Stimulated activated CD4-positive, alpha-beta T cell treated with anti-CD3 and anti-CD28 coated beads, Interleukin-4, amount 100 ng/mL, for 4 hours (primary cell): ENCODE measurements at regions not wholly inside any gene's neighbourhood (a gene's known extent, or its start where the extent isn't known, plus 50 kb on each side); places are given as distances from the start of the nearest gene placed in this dataset.
"Not testable (repeated sequence)": the region's sequence is repeated elsewhere in the genome, so short reads cannot be mapped to it uniquely, and the experiment has no call there.

Experiments
- DNase-seq, 2 experiments: peaks; one replicate each; pipeline ENCODE4 v3.0.0-alpha.2; 2020

DNA sequence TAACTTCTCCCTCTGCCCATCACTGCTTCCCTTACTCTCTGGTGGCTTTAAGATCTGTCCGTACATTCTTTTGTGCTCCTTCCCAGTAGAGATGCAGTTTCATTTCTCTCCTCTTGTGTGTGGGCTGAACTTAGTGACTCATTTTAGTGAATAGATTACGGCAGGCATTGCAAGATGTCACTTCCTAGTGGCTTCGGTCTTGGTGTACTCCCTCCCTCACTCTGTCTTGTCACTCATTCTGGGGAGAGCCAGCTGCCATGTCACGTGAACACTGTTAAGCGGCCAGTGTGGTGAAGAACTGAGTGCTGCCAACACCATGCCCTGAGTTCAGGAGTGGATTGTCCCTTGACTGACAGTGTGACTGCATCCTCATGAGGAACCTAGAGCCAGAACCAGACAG lies 115.9 kb downstream of the OTOR start:
- no peak for DNase-seq

DNA sequence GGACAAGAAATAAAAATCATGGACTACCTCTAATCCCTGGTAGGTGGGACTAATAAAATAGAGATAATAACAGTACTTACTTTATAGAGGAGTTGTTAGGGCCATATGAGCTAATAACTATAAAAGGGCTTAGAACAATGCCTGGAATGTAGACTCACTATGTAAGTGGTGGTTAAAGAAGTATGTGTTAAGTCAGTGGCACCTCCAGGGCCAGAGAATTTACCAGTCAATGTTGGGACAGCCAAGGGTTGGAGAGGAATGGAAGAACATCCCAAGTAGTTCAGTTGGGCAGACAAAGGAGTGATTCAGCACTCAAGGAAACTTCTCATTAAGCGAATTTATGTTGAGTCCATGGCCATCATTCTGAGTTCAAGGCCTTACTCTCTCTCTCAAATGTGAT lies 116.8 kb downstream of the OTOR start:
- DNase-seq: no peak

GRCh38 chr20:16865406-16865805 lies 117.2 kb downstream of the OTOR start:
- DNase-seq: no peak

DNA sequence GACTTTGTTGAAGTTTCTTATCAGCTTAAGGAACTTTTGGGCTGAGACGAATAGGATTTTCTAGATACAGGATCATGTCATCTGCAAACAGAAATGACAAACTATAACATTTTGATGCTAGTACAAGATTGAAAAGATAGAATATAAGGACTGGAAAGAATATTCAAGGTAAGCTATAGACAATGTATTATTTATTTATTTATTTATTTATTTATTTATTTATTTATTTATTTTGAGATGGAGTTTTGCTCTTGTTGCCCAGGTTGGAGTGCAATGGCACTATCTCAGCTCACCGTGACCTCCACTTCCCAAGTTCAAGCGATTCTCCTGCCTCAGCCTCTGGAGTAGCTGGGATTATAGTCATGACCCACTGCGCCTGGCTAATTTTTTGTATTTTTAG lies 125.0 kb downstream of the OTOR start:
- DNase-seq: not testable (repeated sequence)

DNA sequence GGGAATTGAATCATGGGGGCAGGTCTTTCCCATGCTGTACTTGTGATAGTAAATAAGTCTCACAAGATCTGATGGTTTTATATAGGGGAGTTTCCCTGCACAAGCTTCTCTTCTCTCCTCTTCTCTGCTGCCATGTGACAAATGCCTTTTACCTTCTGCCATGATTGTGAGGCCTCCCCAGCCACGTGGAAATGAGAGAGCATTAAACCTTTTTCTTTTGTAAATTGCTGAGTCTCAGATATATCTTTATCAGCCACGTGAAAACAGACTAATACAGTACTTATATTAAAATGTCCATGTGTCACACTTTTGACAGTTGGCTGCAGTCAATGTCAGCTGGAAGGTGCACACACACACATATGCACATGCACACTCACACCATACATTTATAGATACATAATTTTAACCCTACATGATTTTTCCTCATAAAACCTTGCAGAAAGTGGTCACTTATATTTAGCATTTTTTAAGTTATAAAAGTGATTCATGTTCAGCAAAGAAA lies 128.9 kb downstream of the OTOR start:
- no peak for DNase-seq

DNA sequence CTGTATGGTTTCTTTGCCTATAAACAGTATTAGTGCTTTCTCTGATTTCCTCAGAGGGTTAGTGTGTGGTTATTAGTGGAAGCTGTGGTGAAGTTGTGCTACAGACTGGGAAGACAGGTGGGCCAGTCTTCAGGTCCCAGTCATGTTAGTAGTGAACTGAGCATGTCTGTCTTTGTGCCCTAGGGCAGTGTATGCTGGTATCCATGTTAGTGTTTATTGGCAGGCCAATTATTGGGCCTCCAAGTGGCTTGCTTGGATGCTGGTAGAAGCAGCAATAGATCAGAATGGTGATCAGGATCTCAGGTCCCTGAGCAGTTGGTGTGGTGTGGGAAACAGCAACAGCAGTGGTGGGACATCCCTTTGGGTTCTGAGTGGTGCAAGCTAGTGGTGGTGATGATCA lies 137.6 kb downstream of the OTOR start:
- DNase-seq: no peak

DNA sequence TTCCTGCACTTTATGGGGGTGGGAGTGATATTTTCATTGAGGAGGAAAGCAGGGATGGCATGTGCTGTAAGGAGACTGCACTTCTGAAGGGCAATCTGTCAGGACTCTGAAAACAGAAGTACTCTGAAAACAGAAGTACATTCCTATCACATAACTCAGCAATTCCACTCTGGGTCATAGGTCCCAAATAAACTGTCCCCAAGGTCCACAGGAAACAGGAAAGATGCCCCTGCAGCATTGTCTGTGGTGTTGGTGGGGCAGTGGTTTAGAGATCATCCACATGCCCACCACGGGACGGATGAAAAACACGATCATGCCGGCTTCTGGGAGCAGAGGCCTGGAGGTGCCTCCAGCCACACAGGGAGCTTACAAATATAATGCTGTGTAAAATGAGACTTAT lies 150.3 kb downstream of the OTOR start:
- DNase-seq: no peak

DNA sequence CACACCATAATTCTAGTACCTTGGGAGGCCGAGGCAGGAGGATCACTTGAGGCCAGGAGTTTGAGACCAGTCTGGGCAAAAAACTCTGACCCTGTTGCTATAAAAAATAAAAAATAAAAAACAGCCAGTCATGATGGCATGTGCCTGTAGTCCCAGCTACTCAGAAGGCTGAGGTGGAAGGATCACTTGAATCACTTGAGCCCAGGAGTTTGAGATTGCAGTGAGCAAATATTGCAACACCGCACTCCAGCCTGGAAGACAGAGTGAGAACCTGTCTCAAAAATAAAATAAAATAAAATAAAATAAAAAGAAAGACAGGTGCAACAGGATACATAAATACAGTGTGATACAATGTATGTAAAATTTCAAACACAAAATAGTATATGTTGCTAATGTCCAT lies 154.5 kb downstream of the OTOR start:
- no peak for DNase-seq

DNA sequence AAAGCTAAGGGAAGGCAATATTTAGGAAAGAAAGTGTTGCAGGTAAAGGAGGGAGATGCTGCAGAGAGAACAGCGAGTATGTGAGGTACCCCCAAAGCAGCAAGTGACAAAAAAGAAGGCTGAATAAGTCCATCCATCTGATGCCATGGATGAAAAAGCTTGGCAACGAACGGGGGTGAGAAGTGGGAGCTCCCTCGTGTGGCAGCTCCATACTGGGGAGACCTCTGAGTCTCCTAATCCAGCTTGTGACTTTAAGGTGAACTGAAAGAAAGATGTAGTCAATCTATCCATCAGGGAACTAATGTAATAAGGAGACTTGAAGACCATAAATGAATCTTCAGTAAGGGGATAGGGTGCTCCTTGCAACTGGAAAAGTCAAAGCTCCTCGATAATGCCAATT lies 156.6 kb downstream of the OTOR start:
- no peak for DNase-seq

- no peak for DNase-seq
These were observed 166.1 kb downstream of the OTOR start for GRCh38 chr20:16914277-16914676.

- no peak for DNase-seq
These were observed 168.0 kb downstream of the OTOR start for GRCh38 chr20:16916165-16916564.

DNA sequence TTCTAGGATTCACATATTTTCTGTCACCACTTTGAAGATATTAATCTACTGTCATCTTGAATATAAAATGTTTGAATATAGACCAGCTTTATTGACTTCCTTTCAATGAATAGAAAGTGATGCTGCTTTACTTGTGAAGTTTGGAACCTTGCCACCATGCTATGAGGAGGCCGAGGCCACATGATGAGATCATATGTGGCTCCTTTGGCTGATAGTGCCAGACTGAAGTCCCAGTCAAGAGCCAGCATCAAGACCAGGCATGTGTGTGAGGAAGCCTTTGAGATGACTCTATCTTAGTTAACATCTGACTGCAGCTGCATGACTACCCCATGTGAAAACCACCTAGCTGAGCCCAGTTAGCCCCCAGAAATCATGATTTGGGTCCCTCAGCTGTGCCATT lies 169.5 kb downstream of the OTOR start:
- no peak for DNase-seq

GRCh38 chr20:16918366-16918765 lies 170.2 kb downstream of the OTOR start:
- DNase-seq: no peak

GRCh38 chr20:16919841-16920240 lies 171.7 kb downstream of the OTOR start:
- no peak for DNase-seq

DNA sequence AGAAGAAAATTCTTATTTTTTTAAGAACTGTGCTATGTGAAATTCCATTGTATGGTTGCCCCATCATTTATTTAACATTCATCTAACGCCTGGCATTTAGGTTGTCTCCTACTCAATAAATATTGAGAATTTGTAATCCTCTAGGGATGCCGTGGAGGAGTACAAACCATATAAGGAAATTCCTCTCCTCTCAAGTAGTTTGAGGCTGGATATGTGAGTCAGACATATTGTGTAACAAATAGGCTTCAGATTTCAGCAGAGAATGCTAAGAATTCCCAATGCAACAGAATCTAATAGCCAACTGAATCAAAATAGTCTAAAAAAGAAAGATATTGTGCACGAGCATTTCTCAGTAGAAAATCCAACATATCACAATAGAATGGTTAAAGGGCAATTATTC lies 174.7 kb downstream of the OTOR start:
- no peak for DNase-seq

DNA sequence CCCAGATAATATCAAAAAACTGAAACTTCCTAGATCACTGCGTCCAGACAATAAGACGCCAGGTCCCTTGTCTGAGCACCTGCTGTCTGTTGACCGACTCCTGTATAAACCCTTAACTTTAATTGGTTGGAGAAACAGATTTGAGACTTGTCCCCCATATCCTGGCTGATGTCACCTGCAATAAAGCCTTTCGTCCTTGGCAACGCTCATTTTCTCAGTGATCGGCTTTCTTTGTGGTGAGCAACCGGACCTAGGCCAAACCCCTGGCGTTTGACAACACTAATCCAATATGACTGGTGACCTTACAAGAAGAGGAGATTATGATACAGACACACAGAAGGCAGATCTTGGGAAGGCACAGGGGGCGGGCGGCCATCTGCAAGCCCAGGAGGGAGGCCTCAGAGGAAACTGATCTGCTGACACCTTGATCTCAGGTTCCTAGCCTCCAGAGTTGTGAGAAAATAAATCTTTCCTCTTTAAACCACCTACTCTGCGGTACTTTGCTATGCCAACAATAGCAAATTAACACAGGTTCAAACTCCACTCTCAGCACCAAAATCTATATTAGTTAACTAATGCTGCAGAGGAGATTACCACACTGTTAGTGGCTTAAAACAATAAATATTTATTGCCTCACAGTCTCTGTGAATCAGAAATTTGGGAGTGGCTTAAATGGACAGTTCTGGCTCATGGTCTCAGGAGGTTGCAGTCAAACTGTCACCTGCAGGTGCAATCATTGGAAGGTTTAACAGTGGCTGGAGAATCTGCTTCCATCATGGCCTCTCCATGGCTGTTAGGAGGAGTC lies 178.7 kb downstream of the OTOR start:
- no peak for DNase-seq

GRCh38 chr20:16929756-16930155 lies 181.6 kb downstream of the OTOR start:
- no peak for DNase-seq

- DNase-seq: no peak
These were observed 182.5 kb downstream of the OTOR start for GRCh38 chr20:16930656-16931055.

- DNase-seq: no peak
These were observed 190.9 kb downstream of the OTOR start for GRCh38 chr20:16939051-16939450.

DNA sequence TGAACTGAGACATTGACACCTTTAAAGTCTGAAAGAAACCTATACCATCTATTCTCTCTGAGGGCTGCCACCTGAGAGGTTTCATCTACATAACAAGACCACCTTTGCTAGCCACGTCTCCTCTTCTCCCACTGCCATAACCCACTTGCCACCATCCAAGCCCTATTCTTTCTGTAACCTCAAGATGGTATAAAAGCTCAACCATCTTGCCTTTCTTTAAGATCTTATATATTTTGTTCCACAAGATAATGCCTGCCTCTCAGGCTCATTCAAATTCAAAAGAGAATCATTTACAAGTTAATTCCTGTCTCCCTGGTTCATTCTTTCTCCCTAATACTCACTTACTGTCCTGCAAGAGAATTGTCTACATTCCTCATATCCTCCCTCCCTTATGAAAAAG lies 192.5 kb downstream of the OTOR start:
- no peak for DNase-seq

GRCh38 chr20:16942051-16942450 lies 193.9 kb downstream of the OTOR start:
- DNase-seq: no peak

GRCh38 chr20:16942756-16943155 lies 194.6 kb downstream of the OTOR start:
- DNase-seq: no peak

- DNase-seq: no peak
These were observed 196.6 kb downstream of the OTOR start for GRCh38 chr20:16944745-16945144.

DNA sequence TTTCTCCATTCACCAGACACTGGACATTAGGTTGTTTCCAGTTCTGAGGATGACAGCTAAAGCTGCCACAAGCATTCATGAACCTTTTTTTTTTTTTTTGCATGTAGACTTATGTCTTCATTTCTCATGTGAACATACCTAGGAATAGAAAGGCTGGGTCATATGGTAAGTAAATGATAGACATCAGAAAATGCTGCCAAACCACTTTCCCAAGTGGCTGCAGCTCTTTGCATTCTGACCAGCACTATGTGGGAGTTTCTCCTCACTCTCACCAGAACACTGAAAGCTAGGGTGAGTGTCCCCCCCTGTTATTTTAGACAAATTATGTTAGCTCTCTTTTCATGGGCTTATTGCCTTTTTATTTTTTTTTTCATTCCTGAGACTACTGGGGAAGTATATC lies 197.5 kb downstream of the OTOR start:
- no peak for DNase-seq

DNA sequence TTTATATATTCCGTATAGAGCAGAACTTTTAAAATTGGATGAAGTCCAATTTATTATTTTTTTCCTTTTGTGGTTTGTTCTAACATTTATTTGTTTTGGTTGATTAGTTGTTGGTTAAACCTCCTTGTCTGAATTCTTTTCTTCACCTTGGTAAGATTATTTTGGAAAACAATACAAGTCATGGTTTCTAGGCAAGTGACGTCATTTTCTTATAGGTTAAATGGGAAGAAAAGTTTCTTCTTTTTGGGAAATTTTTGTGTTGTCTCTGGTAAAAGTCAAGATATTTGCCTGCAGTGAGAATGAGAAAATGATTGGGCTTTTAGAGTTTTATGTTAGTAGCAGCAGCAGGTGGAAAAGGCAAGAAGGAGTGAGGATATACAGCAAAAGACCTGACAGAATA lies 197.9 kb downstream of the OTOR start:
- DNase-seq: no peak
